ENCODE measurements at regions not wholly inside any gene's neighbourhood (a gene's known extent, or its start where the extent isn't known, plus 50 kb on each side); places are given as distances from the start of the nearest gene placed in this dataset.

DNA sequence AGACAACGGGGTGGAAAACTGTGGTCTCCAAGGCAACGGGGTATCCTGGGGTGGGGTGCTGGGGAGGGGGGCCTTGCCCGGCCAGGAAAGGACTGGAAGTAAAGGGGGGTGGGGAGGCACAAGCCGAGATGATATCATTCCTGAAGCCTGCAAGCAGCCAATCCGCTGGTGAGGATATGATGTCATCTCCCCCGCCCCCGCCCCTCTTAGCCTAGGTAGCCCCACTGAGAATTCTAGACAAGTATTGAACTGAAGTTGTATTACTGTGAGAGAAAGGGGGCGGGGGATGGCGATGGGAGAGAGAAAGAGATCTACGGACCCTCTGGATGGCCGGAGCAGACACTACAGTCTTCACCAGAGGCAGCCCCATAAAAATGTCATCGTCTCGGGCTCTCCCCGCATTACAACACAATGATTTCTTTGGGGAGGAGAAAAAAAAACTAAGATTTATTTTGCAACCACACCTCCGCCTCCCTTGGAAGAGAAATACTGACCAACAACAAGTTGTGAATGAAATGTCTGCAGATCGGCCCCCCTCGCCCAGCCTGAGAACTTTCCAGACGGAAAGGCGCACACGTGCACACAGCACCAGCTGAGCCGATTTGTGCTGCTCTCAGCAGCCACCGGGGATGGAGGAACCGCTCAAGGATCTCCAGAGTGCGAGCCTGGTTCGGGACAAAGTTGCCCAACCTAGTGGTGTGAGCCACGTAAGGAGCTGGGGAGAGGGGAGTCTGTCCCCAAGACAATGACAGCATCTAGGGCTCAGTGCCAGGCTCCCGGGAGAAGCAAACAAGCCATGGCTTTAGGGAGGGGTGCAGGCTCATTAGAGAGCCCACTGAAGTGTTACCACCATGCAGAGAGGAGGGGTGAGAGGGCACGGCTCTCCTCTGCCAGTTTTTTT, 222.1 kb downstream of the SOX9 start:
- no peak for DNase-seq (ENCODE audit: low spot score)

DNA sequence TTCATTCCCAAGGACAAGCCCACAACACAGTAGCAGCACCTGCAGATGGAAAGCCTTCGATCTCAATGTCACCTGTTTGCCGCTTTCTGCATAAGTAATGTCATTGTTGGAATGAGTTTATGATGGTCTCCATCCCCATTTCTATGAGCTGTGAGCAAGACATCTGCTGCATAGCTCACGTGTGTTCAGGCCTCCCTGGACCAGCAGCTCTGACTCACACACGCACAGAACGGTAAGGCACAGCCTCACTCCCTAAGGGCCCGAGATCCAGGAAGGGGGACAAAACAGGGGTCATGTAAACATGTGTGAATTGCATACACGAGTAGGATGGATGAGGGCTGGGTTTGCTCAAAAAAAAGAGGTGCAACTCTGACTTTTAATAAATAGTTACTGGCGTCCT, 223.1 kb downstream of the SOX9 start:
- DNase-seq (ENCODE audit: low spot score) = no peak

DNA sequence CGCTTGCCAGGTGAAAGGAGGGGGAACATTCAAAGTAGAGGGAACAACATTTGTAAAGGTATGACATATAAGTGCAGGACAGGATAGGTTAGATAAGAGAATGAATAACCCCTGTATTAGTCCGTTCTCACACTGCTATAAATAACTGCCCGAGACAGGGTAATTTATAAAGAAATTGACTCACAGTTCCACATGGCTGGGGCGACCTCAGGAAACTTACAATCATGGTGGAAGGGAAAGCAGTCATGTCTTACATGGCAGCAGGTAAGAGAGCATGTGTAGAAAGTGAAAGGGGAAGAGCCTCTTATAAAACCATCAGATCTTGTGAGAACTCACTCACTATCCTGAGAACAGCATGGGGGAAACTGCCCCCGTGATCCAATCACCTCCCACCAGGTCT, 223.8 kb downstream of the SOX9 start:
- no peak for DNase-seq (ENCODE audit: low spot score)

DNA sequence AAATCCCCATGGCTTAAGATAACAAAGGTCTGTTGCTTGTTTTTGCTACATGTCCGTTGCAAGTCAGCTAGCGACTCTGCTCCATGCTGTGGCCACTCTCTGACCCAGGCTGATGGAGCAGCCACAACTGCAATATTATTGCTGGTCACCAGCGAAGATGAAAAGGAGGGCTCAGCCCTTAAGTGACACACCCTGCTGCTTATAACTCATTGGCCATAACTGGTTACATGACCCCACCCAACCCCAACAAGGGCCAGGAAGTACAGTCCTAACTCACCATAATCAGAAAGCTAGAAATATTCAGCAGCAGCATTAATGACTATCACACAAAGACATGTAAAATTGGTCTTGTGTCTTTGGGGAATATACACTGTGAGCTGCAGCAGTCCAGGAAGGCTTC, 224.3 kb downstream of the SOX9 start:
- peak; percentile 42 for DNase-seq (ENCODE audit: low spot score)

DNA sequence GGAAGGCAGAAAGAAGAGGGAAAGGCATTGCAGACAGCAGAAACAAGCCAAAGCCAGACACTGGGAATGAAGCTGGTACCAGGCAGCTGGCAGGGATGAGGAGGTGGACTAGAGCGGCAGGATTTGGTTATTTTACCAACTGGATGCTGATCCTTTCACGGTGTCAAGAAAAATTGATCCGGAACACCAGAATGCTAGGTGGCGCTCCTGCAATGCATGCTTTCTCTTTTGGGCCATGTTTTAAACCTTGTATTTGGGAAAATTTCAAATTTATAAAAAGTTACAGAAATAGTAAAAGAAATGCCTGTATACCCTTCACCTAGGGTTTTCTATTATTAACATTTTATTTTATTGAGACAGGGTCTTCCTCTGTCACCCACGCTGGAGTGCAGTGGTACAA, 224.7 kb downstream of the SOX9 start:
- DNase-seq (ENCODE audit: low spot score) = no peak

DNA sequence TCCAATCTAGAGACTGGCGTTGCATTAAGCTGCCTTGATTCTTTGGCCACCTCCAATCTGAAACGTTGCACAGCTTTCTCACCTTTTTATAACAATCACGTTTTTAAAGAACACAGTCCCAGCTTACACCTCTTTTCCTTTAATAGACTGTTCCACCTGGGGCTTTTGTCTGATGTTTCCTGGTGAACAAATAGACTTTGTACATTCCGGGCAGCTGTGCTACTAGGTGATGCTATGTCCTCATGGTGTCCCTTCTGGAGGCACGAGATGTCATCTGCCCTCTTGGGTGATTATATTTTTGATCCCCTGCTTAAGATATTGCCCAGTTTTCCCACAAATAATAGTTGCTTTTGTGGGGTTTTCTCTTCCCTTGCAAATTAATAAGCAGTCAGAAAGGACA, 225.5 kb downstream of the SOX9 start:
- no peak for DNase-seq (ENCODE audit: low spot score)

DNA sequence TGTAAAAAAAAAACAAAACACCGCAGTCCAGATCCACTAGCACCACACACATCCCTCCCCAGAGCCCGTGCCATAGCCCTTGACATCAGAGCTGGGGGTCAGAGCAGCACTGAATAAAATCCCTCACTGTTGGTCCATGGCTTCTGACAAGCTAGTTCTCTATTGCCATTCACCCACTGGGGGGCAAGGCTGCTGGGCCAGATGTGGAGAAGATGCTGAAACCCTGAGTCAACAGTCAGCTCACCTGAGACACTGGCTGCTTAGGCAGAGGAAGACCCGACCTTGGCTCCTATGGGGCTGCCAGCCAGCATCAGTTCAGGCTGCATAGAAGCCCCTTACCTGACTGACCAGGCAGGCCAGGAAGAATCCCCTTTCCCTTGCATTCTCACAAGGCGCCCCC, 228.2 kb downstream of the SOX9 start:
- DNase-seq (ENCODE audit: low spot score) = no peak

DNA sequence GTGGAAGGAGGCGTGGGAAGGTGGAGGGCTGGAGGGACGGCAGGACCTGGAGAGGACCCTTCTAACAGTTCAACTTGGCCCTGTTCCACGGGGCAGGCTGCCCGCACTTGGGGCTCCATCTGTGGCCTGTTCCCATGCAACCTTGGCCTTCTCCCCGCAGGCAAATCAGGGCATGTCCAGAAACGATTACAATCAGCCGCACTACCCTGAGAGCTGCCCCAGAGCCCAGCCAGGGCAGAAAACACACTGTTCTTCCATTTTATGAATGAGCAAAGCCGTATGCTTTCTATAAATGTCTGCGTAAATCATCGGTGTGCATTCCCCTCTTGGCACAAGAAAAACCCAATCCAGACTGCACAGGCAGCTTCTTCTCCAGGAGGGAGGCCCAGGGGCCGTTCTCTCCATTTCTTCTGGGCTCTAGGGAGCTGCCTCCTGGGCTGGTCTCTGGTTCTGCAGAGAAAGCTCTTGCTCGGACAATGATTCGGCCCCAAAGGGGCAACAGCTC, 228.7 kb downstream of the SOX9 start:
- DNase-seq (ENCODE audit: low spot score) = no peak

DNA sequence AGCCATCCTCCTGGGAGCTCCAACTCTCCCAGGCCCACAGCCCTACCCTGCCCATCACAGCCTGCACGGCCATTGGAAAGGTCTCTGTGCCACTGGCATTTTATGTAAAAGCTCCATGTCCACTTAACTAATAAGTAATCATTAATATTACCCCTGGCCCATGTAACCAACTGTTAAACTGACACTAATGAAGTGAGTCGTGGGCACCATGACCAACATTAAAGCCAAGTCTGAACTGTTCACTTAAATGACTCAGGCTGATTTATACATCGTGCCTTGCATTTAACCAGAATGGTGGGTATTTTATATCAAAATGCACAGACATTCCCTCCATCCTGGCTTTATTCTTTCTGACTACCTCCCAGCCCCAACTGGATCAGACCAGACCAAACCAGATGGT, 229.3 kb downstream of the SOX9 start:
- DNase-seq (ENCODE audit: low spot score) = no peak

DNA sequence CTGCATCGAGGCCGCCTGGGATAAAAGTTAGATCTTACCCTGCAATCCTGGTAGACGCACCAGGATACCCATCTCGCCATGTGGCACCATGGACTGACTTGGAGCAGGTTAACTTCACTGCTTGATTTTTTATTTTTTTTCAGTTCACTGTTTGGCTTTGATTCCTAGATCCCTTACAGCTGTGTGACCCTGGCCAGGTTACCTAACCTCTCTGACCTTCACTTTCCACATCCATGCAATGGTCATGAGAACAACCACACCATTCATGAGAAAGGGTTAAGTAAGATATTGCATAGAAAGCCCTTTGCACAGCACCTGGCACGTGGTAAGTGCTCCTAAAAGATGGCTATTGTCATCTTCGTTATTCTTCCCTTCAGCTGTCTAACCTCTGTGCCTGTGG, 230.5 kb downstream of the SOX9 start:
- no peak for DNase-seq (ENCODE audit: low spot score)

DNA sequence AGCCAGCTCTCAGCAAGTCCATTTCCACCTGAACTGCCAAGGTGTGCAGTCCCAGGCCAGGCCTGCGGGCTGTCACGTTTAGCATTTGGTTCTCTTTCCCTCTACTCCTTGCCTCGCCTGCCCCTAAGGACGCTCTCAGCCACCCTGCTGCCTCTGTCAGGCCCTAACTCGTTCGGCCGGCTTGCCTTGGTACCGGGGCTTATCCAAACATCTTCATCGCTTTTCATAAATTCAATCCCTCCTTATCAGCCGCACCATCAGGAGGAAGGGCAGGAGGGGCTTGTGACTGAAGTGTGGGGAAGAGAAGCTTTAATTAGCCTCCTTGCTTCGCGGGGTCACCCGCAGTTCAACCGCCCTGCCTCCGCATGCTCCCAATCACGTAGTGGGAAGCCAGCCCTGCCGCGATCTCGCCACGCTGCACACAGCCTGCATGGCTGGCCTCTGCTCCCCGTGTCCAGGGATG, 231.1 kb downstream of the SOX9 start:
- no peak for DNase-seq (ENCODE audit: low spot score)

DNA sequence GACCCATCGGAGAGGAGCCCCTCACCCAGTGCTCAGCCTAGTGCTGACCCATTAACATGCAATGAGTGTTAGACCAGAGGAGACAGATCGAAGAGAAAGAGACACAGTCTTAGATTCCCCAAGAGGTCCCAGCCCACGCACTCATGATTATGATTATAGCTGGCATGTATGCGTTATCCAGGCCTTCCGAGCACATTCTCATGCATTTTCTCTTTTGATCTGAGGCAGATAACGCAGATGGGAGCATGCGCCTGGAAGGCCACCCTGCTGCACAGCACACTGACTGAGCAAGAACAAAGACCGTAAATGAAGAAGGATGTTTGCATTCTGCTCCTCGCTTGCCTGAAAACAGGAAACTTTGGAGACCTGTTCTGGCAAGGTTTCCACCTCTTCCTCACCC, 232.7 kb downstream of the SOX9 start:
- DNase-seq (ENCODE audit: low spot score) = no peak

DNA sequence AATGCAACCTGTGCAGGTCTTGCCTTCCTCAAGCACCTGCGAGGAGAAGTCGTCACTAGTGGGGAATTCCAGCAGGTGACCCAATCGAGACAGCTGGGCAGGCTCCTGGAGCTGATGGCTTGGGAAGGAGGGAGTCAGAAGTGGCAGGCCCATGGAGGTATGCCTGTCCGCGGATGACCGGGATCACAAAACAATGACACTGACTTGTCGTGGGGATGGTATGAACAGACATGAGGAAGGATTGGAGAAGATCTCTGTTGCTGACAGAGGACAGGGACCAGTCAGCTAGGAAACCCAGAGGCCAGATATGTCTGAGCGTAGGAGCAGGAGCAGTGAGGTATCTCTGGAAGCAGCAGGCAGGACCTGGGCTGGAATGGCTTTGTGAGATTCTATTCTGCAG, 233.3 kb downstream of the SOX9 start:
- DNase-seq (ENCODE audit: low spot score) = no peak

DNA sequence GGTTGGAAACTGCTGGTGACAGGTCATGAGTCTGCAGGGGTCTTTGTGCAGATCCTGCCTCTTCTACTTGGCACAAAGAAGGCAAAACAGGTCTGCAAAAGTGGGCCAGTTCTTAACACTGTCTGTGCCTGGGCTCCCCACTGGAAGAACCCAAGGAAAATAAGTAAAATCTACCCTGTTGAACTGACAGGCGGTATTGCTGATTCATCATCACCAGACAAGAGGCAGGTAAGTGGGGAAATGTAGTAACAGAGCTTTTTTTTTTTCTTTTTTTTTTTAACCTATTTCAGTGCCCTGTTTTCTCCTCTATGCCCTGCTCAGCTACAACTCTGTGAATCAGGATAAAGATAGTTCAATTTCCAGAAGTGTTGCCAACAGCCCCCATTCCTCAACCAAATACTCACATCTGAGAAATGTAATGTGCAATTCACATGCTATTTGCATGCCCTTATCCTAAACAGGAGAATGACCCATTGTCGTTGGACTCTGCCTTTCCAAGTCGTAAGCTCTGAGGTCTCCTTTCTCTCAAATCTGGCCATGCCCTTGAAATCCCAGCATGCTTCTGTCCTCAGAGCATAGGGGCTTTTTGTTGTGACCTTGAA, 237.0 kb downstream of the SOX9 start:
- DNase-seq (ENCODE audit: low spot score) = no peak

DNA sequence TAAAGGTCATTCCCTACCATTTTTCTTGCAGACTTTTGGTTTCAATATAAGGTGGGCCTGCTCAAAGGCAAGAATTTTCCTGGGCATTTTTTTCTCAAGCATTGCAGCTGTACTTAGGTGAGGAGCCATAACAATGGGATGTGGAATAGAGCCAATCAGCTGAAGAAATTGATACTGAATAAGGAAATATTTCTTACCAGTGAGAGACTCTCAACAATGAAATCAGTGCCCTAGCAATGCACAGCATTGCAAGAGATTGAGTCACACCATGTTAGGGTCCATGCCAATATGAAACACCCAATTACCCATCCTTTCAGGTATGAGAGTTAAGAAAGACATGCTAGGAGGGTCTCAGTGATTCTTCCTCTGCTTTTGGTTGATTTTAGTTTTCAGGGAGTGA, 237.6 kb downstream of the SOX9 start:
- peak; percentile 67 for DNase-seq (ENCODE audit: low spot score)

DNA sequence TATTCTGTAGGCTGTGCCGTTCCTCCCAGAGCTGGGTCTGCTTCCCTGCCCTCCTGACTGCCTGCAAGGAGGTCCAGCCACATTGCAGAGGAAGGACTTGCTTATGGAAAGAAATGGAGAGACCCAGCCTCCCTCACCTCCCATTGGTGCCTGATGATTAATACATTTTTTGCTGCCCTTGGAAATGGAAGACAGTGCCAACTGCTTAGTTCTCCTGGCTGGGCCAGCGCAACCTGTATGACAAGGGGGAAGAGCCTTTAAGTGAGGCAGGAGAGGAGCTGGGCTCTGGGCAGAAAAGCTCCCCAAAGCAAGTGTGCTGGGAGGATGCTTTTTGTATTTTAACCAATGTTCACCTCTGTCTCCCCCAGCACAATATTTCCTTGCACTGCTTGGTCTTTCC, 238.5 kb downstream of the SOX9 start:
- no peak for DNase-seq (ENCODE audit: low spot score)

DNA sequence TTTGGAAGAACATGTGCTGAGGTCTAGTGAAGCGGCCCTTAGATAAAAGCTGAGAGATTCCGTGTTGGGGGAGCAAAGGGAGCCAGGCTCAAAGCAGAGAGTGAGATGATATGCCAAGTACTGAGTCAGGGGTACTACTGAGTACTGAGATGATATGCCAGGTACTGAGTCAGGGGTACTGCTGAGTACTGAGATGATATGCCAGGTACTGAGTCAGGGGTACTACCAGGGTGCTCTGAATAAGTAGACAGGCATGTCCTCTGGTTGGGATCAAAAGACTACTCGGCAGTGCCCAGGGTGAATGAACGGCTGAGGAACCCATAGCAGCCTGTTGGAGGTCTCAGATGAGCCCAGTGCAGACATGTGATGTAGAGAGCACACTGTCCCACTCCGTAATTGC, 239.0 kb downstream of the SOX9 start:
- no peak for DNase-seq (ENCODE audit: low spot score)

DNA sequence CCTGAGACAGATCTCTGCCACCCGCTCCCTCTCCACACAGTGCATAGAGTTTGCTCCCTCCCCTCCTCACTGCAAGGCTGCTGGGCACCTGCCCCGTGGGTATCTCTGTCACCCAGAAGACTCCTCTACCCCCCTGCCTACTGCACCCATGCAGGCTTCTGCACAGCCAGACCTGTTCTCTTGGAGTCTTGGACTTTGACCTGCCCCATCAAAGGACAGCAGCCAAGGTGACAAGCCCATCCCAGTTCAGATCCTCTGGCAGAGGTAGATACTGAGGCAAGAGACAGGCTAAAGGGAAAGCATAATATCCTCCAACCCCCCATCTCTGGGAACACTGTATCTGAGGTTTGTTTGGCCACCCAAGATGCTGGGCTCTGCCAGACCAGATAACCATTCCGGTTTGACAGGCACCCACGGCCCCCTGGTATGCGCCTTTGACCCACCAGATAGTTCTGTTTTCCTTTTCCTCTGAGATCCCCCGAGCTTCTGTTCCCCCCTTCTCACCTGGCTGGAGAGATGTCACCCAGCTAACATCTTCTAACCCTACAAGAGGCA, 239.6 kb downstream of the SOX9 start:
- no peak for DNase-seq (ENCODE audit: low spot score)

DNA sequence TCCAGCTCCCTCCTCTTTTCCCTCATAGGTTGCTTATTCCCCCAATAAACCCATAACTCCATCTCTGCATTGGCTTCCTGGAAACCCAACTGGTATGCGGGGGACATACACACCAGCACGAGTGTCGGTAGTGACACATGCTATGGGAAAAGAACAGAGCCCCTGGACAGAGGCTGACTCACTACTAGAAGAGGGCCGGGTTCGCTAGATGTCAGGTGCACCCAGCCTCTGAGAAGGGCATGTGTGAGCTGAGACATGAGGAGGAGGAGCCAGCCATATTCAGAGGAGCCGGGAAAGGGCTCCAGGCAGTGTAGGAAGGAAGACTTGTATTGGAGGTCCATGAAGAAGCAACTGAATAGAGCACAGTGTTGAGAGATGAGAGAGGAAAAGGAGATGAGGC, 241.1 kb downstream of the SOX9 start:
- DNase-seq (ENCODE audit: low spot score) = peak; percentile 87

DNA sequence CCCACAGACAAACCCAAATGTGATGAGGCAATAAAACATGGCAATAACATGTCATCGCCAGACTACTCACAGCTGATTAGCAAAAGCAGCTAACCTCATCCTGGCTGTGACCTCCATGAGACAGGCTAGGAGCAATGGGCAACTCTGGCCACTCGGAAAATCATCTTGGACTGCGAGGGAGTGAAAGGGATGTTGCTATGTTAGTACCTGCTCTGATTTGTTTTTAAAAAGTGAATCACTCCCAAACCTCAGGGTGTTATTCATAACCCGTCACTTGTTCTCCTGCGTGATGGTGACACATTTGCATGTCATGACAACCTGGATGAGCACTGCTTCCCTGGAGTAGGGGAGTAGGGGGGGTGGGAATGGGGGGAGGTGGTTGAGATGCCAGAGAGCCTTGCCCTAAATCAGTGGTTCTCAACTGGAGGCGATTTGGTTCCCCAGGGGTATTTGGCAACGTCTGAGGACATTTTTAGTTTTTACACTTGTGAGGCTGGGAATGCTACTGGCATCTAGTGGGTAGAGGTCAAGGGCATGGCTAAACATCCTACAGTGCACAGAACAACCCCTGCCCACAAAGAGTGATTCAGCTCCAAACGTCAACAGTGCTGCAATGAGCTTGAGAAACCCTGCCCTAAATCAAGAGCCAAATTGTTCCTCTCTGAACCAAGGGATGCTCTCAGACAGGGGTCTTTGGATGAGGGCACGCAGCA, 241.7 kb downstream of the SOX9 start:
- peak; percentile 90 for DNase-seq (ENCODE audit: low spot score)

DNA sequence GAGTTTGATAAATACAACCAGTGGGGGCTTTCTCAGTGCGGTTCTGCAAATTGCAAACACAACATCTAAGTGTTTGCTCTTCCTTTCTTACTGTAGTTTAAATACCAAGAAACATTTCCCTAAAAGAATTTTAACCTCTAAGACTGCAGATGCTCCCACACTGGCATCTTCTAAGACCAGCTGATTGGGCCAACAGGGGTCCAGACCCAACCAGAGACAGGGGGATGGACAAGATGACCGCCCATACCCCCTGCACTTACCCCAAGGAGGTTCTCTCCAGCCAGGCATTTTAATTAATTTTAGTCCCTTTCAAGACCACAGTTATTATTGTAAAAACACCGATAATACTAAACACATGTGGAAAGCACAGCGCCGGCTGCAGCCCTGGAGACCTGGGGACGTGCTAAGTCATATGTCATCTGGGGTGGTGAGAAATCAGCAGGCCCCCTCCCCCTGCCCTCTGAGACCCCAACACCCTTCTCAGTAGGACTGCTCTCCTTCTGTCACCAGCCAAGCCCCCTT, 242.3 kb downstream of the SOX9 start:
- DNase-seq (ENCODE audit: low spot score) = no peak

DNA sequence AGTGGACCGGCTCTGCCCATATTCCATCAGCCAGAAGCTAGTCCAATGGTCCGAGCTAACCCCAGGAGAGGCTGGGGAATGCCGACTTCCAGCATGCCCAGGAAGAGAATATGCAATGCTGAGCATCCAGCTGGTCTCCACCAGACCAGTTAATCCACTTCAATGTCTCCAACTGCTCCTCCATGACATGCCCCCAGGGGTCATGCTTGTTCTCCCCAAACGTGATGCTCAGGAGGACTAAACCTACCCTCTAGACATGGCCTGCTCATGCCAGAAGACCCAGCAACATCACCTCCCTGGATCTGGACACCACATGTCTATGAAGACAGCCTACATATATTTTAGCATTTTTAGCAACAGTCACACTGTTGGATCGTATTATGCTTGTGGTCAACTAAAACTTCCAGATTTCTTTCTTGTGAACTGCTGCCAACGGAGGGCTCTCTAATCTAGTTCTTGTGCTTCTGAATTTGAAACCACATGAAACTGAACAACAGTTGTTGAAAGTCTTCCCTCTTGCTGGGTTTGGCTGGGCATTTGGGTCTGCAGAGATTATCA, 245.1 kb downstream of the SOX9 start:
- no peak for DNase-seq (ENCODE audit: low spot score)

All from A172 (cell line).